ENCODE measurements at regions not wholly inside any gene's neighbourhood (a gene's known extent, or its start where the extent isn't known, plus 50 kb on each side); places are given as distances from the start of the nearest gene placed in this dataset.
A peak's percentile ranks its signal among the peaks of the same experiment; 100 is the strongest.

- TF ChIP-seq MGA (IDR thresholded peaks at IDR 0.05) (peak; percentile 89), NCOR1 (IDR thresholded peaks at IDR 0.05) (no peak), ATF4 (CRISPR knock-in tag; IDR thresholded peaks at IDR 0.05) (no peak), KAT2B (IDR thresholded peaks at IDR 0.05; ENCODE audit: low read depth, low read length) (no peak), CGGBP1 (CRISPR knock-in tag; IDR thresholded peaks at IDR 0.05) (no peak), STAT5B (CRISPR knock-in tag; IDR thresholded peaks at IDR 0.05) (no peak), ZBTB33 (CRISPR knock-in tag; IDR thresholded peaks at IDR 0.05) (0 out of 2 replicates have a peak, but pooled peaks have one; percentile 40), IFI16 (CRISPR knock-in tag; IDR thresholded peaks at IDR 0.05) (no peak), SFPQ (IDR thresholded peaks at IDR 0.05; ENCODE audit: low read depth, low read length) (no peak), ILF3 (IDR thresholded peaks at IDR 0.05; ENCODE audit: borderline replicate concordance) (no peak)
These were observed 138.2 kb downstream of the GLUL start (continued) for GRCh38 chr1:182253319-182253860.

All from K562 (cell line).